ENCODE measurements at regions not wholly inside any gene's neighbourhood (a gene's known extent, or its start where the extent isn't known, plus 50 kb on each side); places are given as distances from the start of the nearest gene placed in this dataset.
"Not testable (repeated sequence)": the region's sequence is repeated elsewhere in the genome, so short reads cannot be mapped to it uniquely, and the experiment has no call there.

DNA sequence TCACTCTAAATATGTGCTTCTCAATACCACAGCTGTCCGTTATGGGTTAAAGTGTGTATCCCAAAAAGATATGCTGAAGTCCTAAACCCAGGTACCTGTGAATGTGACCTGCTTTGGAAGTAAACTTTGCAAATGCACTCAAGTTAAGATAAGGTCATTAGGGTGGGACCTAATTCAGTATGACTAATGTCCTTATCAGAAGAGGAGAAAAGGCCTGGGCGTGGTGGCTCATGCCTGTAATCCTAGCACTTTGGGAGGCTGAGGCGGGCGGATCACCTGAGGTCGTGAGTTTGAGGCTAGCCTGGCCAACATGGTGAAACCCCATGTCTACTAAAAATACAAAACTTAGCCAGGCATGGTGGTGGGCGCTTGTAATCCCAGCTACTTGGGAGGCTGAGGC is 452.1 kb downstream of the EPM2A start:
- not testable (repeated sequence) for DNase-seq (ENCODE audit: low read depth in 2 of 2, low spot score in 1 of 2)

DNA sequence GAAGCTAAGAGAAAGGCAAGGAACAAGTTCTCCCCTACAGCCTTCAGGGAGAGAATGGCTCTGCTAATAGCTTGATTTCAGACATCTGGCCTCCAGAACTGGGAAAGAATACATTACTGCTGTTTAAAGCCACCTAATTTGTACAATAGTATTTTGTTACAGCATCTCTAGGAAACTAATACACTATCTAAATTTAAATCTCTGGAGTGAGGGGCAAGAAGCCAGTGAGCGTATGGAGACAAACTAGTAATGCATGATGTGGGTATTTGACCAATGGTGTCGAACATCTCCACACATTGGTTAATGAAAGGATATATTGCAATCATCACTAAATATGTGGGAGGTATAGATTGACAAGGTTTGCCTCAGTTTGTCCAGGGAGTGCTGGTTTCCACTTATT is 451.5 kb downstream of the EPM2A start:
- DNase-seq (ENCODE audit: low read depth in 2 of 2, low spot score in 1 of 2), result no peak

DNA sequence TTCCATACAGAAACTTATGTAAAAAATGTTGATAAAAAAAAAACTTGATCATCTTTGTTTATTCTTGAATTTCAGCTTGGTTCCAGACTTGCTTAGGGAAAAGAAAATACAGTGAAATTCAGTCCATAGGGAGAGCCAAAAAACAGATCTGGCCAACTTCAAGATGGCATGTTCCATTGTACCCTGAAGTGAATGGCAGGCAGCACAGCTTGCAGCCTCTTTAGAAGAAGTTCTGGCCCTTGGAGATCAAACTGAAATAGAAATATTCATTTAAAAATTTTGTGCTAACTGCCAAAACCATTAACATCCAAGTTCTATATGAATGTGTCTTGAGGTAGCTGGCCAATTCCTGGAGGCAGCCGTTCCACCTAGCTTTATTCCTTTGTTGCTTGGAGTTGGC is 448.4 kb downstream of the EPM2A start:
- no peak for DNase-seq (ENCODE audit: low read depth in 2 of 2, low spot score in 1 of 2)

DNA sequence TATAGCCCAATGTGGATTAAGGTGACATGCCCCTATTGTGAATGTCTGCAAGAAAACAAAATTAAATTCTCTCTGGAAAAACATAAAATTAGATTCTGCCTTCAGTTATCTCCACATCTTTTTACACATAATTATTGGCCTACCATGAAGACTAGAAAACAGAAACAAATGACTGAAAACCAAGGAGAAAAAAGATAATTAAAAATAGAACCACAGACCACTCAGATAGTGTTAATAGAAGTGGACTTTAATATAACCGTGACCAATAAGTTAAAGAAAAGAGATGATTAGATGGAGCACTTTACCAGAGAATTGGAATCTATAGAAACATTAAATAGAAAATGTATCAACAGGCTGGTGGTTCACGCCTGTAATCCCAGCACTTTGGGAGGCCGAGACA is 445.7 kb downstream of the EPM2A start:
- DNase-seq (ENCODE audit: low read depth in 2 of 2, low spot score in 1 of 2), result no peak

DNA sequence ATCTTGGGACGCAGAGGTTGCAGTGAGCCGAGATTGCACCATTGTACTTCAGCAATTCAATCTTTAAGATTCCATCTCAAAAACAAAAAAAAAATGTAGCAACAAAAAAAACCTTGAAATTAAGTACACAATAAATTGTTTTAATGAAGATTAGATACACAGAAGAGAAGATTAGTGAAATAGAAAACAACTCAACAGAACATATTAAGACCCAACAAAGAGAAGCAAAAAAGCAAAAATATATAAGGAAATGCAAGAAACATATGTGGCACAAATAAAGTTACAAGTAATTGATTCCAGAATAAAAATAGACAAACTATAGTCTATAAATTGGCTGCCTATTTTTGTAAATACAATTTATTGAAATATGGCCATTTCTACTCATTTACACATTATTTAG is 445.2 kb downstream of the EPM2A start:
- no peak for DNase-seq (ENCODE audit: low read depth in 2 of 2, low spot score in 1 of 2)

DNA sequence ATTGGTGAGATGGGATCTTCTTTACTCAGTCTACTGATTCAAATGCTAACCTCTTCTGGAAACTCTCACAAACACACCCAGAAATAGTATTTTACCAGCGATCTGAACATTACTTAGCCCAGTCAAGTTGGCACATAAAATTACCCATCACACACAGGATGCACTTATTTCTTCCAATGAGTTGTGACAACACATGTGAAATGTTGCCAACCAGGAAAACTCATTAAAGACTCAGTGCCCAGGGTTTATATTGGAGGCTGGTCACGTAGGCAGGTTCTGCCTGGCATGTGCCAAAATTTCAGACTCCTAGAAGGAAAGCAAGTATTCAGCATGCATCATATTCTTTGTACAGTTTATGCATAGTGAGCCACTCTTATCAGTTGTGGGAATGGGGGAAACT is 443.3 kb downstream of the EPM2A start:
- DNase-seq (ENCODE audit: low read depth in 2 of 2, low spot score in 1 of 2), result no peak

DNA sequence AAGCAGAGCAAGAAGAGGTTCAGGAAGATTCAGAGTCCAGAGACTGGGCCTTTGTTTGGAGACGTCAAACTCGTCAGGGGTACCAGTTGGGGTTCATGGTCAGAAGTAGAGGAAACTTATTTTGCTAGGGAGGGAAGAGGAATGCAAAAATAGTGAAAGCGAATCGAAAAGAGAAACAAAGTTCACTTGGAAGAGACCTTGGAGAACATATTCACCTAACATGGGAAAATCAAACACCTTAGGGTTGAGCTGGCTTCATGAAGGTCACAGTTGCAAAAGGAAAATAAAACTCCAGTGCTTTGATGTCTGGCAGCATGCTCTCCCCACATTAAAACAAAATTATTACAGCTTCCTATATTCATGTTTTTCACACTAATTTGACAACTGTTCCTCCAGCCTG is 440.4 kb downstream of the EPM2A start:
- DNase-seq (ENCODE audit: low read depth in 2 of 2, low spot score in 1 of 2), result no peak

DNA sequence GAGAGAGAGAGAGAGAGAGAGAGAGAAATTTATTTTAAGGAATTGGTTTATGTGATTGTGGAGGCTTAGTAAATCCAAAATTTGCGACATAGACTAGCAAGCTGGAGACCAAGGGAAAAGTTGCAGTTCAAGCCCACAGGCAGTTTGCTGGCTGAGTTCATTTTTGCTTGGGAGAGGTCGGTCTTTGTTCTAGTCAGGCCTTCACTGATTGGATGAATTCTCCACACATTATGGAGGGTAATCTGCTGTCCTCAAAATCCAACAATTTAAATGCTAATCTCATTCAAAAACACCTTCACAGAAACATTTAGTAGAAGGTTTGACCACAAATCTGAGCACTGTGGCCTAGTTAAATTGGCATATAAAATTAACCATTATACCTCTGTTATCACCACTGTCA is 439.6 kb downstream of the EPM2A start:
- DNase-seq (ENCODE audit: low read depth in 2 of 2, low spot score in 1 of 2), result no peak

DNA sequence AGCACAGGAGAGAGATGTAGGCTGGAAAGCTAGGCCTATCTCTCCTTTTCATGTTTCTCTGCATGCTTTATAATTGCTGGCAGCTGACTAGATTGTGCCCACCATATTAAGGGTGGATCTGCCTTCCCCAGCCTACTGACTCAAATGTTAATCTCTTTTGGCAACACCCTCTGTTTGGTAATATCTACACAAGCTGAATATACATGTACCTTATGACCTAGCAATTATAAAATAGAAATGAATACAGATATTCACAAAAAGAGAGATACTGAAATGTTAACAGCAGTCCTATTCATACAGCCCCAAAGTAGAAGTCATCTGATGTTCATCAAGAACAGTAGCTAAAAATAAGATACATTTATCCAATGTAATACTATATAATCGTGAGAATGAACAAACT is 429.6 kb downstream of the EPM2A start:
- DNase-seq (ENCODE audit: low read depth in 2 of 2, low spot score in 1 of 2), result no peak

DNA sequence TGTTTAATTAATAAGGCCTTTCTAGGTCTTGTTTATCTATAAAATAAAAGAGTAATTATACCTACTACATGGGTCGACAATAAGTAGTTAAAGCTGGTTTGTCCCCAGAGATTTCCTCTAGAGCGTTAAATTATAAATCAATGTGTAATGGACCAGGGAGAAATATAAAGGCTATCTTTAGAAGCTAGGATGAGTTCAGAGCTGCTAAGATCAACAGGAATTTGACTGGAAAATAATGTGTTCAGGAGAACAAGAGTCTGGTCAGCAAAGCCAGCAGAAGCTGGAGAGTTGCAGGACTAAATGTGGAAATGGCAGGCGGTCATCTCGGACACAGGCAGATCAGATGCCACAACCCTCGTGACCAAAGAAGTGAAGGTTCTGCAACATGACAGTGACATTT is 428.8 kb downstream of the EPM2A start:
- no peak for DNase-seq (ENCODE audit: low read depth in 2 of 2, low spot score in 1 of 2)

DNA sequence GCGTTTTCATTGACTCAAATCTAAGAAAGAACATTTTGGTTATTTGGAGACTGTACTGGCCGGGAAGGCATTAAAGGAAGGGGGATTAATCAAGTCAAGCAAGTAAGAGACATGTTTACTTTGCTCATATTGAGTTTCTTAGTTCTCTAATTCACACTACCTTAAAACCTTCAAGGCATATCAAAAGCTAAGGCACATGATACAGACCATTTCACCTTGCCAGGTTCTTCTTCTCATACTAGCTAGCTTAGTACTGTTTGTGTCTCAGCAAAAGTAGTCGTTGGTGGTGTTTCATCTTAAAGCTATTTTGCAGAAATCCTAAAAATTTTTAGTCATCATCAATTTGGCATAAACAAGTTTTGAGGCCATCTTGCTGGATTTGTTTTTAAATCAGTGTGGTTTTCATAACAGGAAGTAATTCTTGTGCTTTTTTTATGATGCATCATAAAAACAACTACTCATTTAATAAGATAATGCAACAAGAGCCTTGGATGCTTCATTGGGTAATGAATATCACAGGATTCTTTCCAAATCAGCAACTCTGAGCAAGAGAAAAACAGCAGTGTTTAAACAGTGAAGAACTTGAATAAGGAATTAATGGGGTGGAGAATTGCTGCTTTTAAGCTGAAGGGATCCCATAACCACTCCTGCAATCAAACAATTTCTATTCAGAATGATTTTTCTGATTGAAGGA is 425.3 kb downstream of the EPM2A start:
- DNase-seq (ENCODE audit: low read depth in 2 of 2, low spot score in 1 of 2), result no peak

DNA sequence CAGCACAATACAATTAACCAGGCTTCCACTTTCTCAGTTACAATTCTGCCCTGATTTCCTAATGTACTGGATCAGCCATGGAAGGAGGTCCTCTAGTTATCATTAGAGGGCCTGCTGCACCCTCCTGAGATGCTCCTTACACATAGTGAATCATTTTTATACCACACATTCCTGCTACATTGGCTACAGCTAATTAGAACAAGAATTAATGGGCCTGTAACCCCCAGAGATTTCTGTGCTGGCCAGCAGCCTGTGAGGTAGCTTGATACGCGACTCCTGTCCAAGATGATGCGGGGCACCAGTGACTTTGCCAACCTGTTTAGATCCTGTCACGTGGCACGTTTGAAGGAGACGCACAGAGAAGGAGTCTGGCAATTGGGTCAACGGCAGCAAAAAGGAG is 422.8 kb downstream of the EPM2A start:
- no peak for DNase-seq (ENCODE audit: low read depth in 2 of 2, low spot score in 1 of 2)

DNA sequence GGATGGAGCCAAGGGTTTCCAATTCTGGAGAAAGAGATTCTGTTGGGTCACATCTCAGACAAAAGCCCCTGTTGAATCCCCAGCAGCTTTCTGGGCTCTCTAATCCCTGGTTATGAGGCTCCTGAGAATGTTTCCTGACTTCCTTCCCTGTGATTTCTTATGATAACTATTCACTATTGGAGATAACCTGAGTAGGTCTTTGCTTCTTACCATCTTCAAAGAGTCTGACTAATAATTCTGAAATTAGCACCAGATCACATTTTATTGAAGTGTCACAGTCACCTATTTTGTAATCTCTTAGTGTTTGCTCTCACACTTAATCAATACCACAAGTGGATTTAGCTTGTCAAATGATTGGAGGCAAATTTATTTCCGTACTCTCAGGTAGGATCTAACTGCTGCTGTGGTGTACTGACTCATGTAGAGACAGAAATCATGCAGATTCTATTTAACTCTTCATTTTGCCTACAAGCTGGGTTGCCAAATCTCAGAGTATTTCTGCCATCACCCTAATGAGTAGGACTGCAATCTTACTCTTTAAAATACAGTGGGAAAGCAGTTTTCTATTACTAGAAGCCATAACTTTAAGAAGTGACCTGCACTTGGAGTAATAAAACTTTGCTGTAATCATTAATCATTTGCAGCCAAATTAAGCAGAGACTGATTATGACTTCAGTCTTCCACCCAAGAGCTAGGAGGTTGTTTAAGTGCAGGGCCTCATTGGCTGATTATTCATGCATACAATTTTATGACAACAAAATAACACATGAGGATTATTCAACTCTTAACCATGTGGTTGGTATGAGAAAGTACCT is 422.1 kb downstream of the EPM2A start:
- DNase-seq (ENCODE audit: low read depth in 2 of 2, low spot score in 1 of 2), result no peak

DNA sequence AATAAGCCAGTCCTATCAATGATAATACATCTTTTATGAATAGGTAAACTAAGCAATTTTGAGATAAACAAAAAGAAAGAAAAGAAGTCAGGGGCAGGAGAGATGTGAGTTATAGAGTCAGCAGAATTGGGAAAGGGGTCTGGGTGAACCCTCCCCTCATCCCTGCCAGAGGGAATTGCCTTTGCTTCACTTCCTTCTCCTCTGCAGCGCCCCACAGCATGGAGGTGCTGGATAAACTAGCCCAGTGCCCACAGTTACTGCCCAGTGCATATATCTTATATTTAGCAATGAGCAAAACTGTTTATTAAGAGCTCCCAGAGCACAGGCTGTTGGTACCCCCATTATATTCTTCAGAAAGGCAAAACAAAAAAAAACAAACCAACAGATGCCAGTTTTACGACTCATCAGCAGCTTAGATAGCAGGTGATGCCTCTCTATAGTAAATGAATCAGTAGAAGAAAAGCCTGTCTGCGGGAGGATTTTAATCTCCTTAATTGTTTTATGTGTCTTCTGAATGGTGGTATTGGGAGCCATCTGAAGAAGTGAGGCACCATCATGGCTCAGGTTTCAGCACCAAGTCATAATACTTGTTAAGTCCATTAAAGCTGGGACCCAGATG is 419.2 kb downstream of the EPM2A start:
- DNase-seq (ENCODE audit: low read depth in 2 of 2, low spot score in 1 of 2), result no peak

DNA sequence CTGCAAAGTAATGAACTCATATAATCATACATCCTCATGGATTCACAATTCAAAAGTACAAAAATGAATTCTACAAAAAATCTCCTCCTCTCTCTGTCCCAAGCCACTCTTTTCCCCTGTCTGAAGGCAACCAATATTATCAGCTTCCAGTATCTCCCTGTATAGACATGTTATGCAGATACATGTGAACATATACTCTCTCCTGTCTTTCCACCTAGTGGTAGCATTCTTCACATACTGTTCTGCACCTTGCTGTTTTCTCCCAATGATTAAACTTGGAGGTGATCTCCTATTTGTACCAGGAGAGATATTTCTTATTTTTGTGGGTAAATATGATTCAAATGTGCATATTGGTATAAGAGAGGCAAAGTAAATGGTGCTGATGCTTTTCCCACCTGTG is 416.4 kb downstream of the EPM2A start:
- no peak for DNase-seq (ENCODE audit: low read depth in 2 of 2, low spot score in 1 of 2)

DNA sequence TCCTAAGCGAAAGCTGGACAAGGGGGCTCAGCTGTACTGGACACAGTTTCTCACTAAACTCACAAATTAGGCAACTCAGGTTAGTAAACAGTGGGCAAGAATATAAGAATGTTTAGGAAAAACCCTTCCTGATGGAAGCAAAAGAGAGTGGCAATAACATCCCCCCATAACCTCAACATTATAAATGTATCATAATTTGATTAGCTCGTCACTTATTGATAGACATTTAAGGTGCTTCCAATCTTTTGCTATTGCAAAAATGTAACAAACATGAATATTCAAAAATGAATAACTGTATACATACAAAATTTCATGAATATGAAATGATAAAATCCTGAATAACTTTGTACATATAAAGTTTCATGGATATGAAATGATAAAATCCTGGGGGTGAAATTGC is 415.7 kb downstream of the EPM2A start:
- no peak for DNase-seq (ENCODE audit: low read depth in 2 of 2, low spot score in 1 of 2)

DNA sequence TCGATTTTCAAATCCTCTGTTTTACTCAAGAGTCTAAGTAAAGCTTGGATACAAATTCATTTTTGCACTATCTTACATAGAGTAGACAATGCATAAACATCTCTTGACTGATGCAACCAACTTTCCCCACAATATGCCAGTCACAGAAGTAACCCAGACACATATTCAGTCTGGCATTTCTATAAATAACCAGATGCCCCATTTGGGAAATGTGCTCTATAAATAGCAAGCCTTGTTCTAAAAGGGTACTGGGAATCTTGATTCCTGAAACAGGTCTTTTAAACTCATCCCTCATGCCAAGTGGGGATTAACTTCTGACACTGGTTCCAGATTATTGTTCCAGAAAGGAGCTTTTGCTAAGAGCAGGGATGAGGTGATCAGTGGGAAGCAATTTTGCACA is 411.7 kb downstream of the EPM2A start:
- DNase-seq (ENCODE audit: low read depth in 2 of 2, low spot score in 1 of 2), result no peak

DNA sequence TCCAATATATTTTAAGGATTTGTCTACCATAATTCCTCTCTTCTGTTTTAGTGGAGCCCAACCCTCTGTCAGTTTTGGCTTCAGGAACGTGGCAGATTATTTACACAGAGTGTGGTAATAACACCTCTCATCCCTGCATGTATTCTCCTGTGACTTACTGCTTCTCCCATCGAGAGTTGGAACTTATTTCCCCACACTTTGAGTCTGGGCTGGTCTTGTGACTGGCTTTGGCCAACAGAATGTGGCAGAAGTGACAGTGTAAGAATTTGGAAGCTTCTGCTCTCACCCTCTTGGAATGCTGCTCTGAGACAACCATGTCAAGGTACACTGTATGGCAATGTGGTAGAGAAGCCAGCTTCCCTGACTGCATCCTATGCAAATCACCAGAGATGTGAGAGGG is 407.7 kb downstream of the EPM2A start:
- no peak for DNase-seq (ENCODE audit: low read depth in 2 of 2, low spot score in 1 of 2)

DNA sequence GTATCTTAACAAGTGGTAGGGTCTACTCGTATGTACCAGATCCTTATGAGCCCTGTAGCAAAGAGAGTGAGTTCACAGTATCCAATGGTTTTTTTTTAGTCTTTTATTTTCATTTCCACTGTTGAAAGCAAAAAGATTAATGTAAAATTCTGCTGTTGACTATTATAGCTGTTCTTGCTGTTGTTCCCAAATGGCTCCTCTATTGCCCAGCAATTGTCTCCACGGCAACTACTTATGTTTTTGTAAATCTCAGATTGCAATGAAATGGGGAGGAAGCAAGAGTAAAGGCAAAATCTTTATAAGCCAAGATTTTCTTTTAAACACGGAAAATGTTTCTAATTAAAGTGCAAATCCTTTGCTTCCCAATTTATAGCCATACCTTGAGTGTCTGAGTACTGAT is 406.1 kb downstream of the EPM2A start:
- no peak for DNase-seq (ENCODE audit: low read depth in 2 of 2, low spot score in 1 of 2)

DNA sequence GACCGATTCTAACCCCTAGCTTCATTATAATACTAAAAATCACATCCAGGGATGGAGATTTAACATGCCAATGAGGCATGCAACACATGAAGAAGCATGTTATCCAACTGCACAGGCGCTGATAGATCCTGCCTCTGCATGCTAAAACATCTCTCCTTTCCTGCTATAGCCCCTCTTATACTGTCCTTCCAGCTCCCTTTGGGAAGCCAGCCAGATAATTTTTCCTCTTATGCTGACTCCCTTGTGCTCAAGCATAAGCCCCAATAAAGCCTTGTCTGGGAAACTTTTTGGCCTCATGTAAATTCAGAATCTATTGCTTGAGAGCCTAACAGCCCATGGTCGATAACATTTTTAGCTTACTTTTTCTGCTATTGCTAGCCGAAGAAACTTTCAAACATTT is 404.3 kb downstream of the EPM2A start:
- DNase-seq (ENCODE audit: low read depth in 2 of 2, low spot score in 1 of 2), result no peak

DNA sequence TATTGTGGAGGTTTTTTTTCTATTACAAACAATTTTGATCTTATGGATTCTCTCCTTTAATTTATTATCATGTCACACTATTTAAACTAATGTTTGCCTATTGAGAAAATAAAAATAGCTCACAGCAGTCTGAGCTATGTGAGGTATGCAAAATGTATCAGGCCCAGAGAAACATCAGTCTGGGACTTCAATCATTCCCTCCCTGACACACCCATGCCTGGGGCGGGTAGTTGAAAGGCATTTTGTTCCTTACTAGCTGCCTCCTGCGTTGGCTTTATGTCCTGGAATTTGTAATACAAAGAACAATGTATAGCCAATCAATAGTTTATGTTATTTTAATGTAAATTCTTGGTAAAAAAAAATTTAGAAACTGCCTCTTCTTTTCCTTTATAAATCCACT is 403.3 kb downstream of the EPM2A start:
- no peak for DNase-seq (ENCODE audit: low read depth in 2 of 2, low spot score in 1 of 2)

DNA sequence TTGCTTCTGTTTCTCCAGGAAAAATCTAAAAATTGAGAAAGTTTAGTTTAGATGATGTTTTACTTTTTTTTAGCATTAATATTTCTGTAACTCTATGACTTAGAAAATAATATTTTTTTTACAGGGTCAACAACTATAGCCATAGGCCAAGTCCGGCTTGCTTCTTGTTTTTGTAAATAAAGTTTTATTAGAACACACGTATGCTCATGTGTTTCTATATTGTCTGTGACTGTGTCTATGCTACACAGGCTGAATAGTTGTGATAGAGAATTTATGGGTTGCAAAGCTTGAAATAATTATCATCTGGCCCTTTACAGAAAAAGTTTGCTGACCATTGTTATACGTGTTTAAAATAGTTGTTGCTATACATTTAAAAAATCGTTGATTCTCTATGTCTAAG is 399.2 kb downstream of the EPM2A start:
- DNase-seq (ENCODE audit: low read depth in 2 of 2, low spot score in 1 of 2), result no peak

DNA sequence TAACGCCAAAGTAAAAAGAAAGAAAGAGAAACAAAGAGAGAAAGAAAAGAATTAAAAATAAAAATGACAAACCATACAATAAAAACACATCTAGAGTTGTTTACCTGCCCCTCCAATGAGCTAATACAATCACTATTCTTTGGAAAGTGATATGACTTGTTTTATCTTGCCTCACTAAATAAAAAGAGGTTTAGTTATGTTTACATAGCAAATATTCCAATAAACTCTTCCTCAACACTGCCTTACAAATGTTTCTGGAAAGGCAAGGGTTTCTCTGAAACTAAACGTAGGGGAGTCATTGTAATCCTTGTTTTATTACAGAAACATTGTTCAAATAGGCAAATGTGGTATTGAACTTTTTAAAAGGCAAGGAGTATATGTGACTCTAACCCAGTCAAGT is 396.2 kb downstream of the EPM2A start:
- DNase-seq (ENCODE audit: low read depth in 2 of 2, low spot score in 1 of 2), result no peak
